ENCODE measurements at regions not wholly inside any gene's neighbourhood (a gene's known extent, or its start where the extent isn't known, plus 50 kb on each side); places are given as distances from the start of the nearest gene placed in this dataset.

DNA sequence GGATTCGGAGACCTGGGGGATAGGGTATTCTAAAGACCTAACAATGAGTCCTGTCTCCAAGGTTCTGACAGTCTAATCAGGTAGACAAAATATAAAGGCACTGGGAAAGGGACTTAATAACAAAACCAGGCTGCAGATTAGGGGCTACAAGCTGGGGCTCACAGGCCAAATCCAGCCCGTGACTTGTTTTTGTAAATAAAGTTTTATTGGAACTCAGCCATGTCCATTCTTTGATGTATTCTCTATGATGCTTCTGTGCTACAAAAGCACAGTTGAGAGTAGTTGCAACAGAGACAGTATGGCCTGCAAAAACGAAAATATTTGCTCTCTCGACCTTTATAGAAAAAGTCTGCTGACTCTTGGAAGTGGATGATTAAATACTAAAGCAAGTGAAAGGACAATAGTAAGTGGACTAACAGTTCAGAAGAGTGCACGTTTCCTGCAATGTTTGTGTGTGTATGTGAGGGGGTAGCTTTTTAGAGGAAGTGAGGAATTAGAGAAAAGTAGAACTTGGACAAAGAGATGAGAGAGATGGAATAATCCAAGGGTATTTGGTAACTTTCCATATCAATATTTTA lies 115.4 kb upstream of the ZFHX3 start:
- DNase-seq (no peak), ATAC-seq (no peak)
- Histone ChIP-seq H3K4me3 (no peak overlapping the region), H3K4me1 (ENCODE audit: low read depth) (no peaks in the 10 kb centered on the region), H3K36me3 (ENCODE audit: low read depth) (no peaks in the 10 kb centered on the region), H3K9me3 (no peaks in the 10 kb centered on the region)
- intact Hi-C loops (cut with DNase I, micrococcal nuclease) = no loop called here
- no peak for TF ChIP-seq CTCF (IDR thresholded peaks at IDR 0.05)

DNA sequence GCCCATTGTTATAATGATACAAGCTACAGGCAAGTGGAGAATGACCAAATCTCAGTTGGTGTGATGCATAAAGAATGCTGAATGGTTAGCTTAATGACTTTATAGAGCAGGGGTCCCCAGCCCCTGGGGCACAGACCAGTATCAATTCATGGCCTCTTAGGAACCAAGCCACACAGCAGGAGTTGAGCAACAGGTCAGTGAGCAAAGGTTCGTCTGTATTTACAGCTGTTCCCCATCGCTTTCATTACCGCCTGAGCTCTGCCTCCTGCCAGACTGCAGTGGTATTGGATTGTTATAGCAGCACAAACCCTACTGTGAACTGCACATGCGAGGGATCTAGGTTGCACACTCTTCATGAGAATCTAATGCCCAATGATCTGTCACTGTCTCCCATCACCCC lies 114.0 kb upstream of the ZFHX3 start:
- no peaks in the 10 kb centered on the region for H3K36me3 ChIP-seq (ENCODE audit: low read depth)
- no peak overlapping the region for H3K4me3 ChIP-seq
- no peaks in the 10 kb centered on the region for H3K9me3 ChIP-seq
- DNase-seq (no peak), ATAC-seq (peak; percentile 58)
- intact Hi-C loops (cut with DNase I, micrococcal nuclease) = no loop called here
- no peak for TF ChIP-seq CTCF (IDR thresholded peaks at IDR 0.05)
- no peaks in the 10 kb centered on the region for H3K4me1 ChIP-seq (ENCODE audit: low read depth)

GRCh38 chr16:73159296-73159695 lies 111.4 kb upstream of the ZFHX3 start:
- no peak for DNase-seq
- Histone ChIP-seq H3K4me1 (ENCODE audit: low read depth) (no peaks in the 10 kb centered on the region), H3K4me3 (no peak overlapping the region), H3K36me3 (ENCODE audit: low read depth) (no peaks in the 10 kb centered on the region), H3K9me3 (no peaks in the 10 kb centered on the region)
- intact Hi-C loops (cut with DNase I, micrococcal nuclease) = no loop called here
- ATAC-seq = no peak
- TF ChIP-seq CTCF (IDR thresholded peaks at IDR 0.05) = no peak

DNA sequence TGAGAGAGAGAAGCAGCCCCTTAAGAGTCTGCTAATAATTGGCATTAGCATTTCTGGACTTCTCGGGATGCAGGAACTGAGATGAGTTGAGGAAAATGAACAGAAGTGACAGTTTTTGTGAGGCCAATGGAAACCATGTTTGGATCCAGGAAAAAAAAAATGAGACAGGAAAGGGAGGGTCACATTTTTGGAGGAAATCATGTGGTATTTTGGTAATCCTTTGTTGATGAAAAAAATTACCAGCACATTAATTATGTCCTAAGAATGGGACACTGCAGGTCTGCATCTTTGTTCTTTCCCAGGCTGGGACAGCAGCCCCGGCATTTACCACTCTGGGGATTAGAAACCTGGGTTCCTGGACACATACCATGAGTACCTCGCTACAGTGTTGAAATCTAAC lies 109.9 kb upstream of the ZFHX3 start:
- H3K36me3 ChIP-seq (ENCODE audit: low read depth) = no peaks in the 10 kb centered on the region
- no peaks in the 10 kb centered on the region for H3K9me3 ChIP-seq
- DNase-seq = no peak
- no peaks in the 10 kb centered on the region for H3K4me1 ChIP-seq (ENCODE audit: low read depth)
- intact Hi-C loops (cut with DNase I, micrococcal nuclease) = no loop called here
- ATAC-seq = no peak
- no peak for TF ChIP-seq CTCF (IDR thresholded peaks at IDR 0.05)
- no peak overlapping the region for H3K4me3 ChIP-seq

GRCh38 chr16:73154063-73154870 lies 106.3 kb upstream of the ZFHX3 start:
- Histone ChIP-seq H3K4me1 (ENCODE audit: low read depth) (no peaks in the 10 kb centered on the region), H3K36me3 (ENCODE audit: low read depth) (no peaks in the 10 kb centered on the region), H3K4me3 (no peak overlapping the region), H3K9me3 (no peaks in the 10 kb centered on the region)
- intact Hi-C loops (cut with DNase I, micrococcal nuclease) = no loop called here
- ATAC-seq = peak; percentile 48
- no peak for DNase-seq
- TF ChIP-seq CTCF (IDR thresholded peaks at IDR 0.05) = no peak
